Common myeloid progenitor, CD34-positive (primary cell): ENCODE measurements at regions not wholly inside any gene's neighbourhood (a gene's known extent, or its start where the extent isn't known, plus 50 kb on each side); places are given as distances from the start of the nearest gene placed in this dataset.

Experiments used
- CTCF ChIA-PET: fragments of 350-600 bp; sonication (Branson Sonifier 250); formaldehyde crosslinking; loops from one replicate; lab custom pipeline; 2021; ENCODE audit warnings: antibody characterized with exemption; lab: Charles Lee
- POLR2A ChIA-PET: fragments of 350-600 bp; sonication (Branson Sonifier 250); formaldehyde crosslinking; loops from one replicate; lab custom pipeline; 2021; ENCODE audit warnings: antibody characterized with exemption; lab: Charles Lee
- DNase-seq, 3 donors: peaks; one replicate each; pipeline versions ENCODE4 v3.0.0 to v3.0.0-alpha.2; 2013
- H3K27ac ChIP-seq, 2 experiments: 1 replicate in 1 of 2; 2 replicates in 1 of 2; pipeline ENCODE4 v1.7.0; 2013; ENCODE audit warnings: inconsistent platforms in 2 of 2, low read length in 2 of 2, mild to moderate bottlenecking in 2 of 2, low read depth in 1 of 2, moderate library complexity in 1 of 2; ENCODE audit not compliant: severe bottlenecking in 2 of 2, insufficient read depth in 1 of 2, poor library complexity in 1 of 2
- H3K27me3 ChIP-seq, 5 experiments: replicated peaks in 2 of 5; 1 replicate in 3 of 5; 2 replicates in 2 of 5; pipeline versions ENCODE4 v1.6.1 to v1.7.0; 2013; ENCODE audit warnings: low read length in 4 of 5, mild to moderate bottlenecking in 2 of 5, moderate library complexity in 2 of 5, inconsistent platforms in 1 of 5; ENCODE audit not compliant: insufficient read depth in 5 of 5, control insufficient read depth in 4 of 5
- H3K36me3 ChIP-seq, 4 experiments: 1 replicate in 2 of 4; 2 replicates in 2 of 4; pipeline versions ENCODE4 v1.6.1 to v1.7.0; 2013; ENCODE audit warnings: low read length in 3 of 4, control low read depth in 1 of 4, mild to moderate bottlenecking in 1 of 4; ENCODE audit not compliant: control insufficient read depth in 4 of 4, insufficient read depth in 4 of 4
- H3K4me1 ChIP-seq, 4 experiments: 1 replicate in 3 of 4; 2 replicates in 1 of 4; pipeline versions ENCODE4 v1.6.1 to v1.7.1; 2013; ENCODE audit warnings: low read length in 3 of 4, mild to moderate bottlenecking in 3 of 4, control low read depth in 1 of 4, inconsistent platforms in 1 of 4, moderate library complexity in 1 of 4; ENCODE audit not compliant: control insufficient read depth in 4 of 4, insufficient read depth in 4 of 4; ENCODE audit errors: control extremely low read depth in 1 of 4
- H3K4me3 ChIP-seq, 7 experiments: 1 replicate in 4 of 7; 2 replicates in 3 of 7; pipeline versions ENCODE4 v1.5.1 to v1.7.0; 2013; ENCODE audit warnings: mild to moderate bottlenecking in 7 of 7, low read length in 6 of 7, moderate library complexity in 6 of 7, inconsistent platforms in 2 of 7, low read depth in 2 of 7, control low read depth in 1 of 7; ENCODE audit not compliant: insufficient read depth in 4 of 7, control insufficient read depth in 1 of 7; ENCODE audit errors: extremely low read depth in 1 of 7
- H3K9me3 ChIP-seq, 5 experiments: 1 replicate in 4 of 5; 2 replicates in 1 of 5; pipeline versions ENCODE4 v1.6.1 to v1.7.1; 2013; ENCODE audit warnings: low read length in 4 of 5, mild to moderate bottlenecking in 2 of 5, inconsistent platforms in 1 of 5, low read depth in 1 of 5, moderate library complexity in 1 of 5; ENCODE audit not compliant: control insufficient read depth in 4 of 5, insufficient read depth in 2 of 5; ENCODE audit errors: control extremely low read depth in 1 of 5
- WGBS: methylation state at CpG from one replicate; pipeline ENCODE4 v1.1.5; 2013; ENCODE audit not compliant: insufficient coverage; 5-methylcytosine and 5-hydroxymethylcytosine counted together

DNA sequence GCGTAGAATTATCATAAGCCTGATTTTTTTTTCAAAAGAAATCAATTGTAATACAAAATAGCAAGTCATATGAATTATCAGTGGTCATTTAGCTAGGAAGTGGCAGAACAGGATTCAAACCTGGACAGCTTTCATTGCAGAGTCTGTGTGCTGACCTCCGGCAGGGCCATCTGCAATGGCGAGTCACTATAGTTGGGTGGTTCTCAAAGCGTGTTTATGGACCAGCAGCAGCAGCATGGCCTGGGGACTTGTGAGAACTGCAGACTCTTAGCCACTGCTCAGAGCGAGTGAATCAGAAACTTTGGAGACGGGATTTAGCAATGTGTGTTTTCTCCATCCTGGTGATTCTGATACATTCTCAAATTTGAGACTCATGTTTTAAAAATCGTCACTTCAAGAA is 202.3 kb upstream of the SUCLG2 start:
- 98% methylated on average over 6 of the region's 7 CpGs for WGBS
- Histone ChIP-seq H3K4me3 (no peak overlapping the region), H3K36me3 (no peaks in the 10 kb centered on the region), H3K9me3 (no peaks in the 10 kb centered on the region), H3K27ac (no peak overlapping the region), H3K4me1 (no peaks in the 10 kb centered on the region), H3K27me3 (no peaks in the 10 kb centered on the region)
- POLR2A ChIA-PET, result no interaction called here
- DNase-seq, result no peak
- CTCF ChIA-PET, result no interaction called here

- Histone ChIP-seq H3K27me3 (no peaks in the 10 kb centered on the region), H3K9me3 (no peaks in the 10 kb centered on the region), H3K4me3 (no peak overlapping the region), H3K4me1 (no peaks in the 10 kb centered on the region), H3K36me3 (no peaks in the 10 kb centered on the region), H3K27ac (no peak overlapping the region)
- DNase-seq, result no peak
- CTCF ChIA-PET, result no interaction called here
- POLR2A ChIA-PET, result no interaction called here
- no CpG with 5 or more reads among the region's 1 CpG for WGBS
Observed at GRCh38 chr3:67854663-67855062, 200.3 kb upstream of the SUCLG2 start.

GRCh38 chr3:67853520-67853919 is 199.1 kb upstream of the SUCLG2 start:
- Histone ChIP-seq H3K27me3 (no peaks in the 10 kb centered on the region), H3K27ac (no peak overlapping the region), H3K4me1 (no peaks in the 10 kb centered on the region), H3K4me3 (no peak overlapping the region), H3K9me3 (no peaks in the 10 kb centered on the region), H3K36me3 (no peaks in the 10 kb centered on the region)
- ChIA-PET CTCF (no interaction called here), POLR2A (no interaction called here)
- no peak for DNase-seq
- 100% methylated on average over 1 of the region's 2 CpGs for WGBS

GRCh38 chr3:67848299-67848698 is 193.9 kb upstream of the SUCLG2 start:
- 93% methylated on average over 2 of the region's 3 CpGs for WGBS
- Histone ChIP-seq H3K4me3 (no peak overlapping the region), H3K27me3 (peaks cover 0 to 1% (median 0%) of the 10 kb centered on the region in 5 experiments), H3K27ac (no peak overlapping the region), H3K4me1 (no peaks in the 10 kb centered on the region), H3K36me3 (no peaks in the 10 kb centered on the region), H3K9me3 (peaks cover 0 to 2% (median 0%) of the 10 kb centered on the region in 5 experiments)
- POLR2A ChIA-PET, result no interaction called here
- CTCF ChIA-PET, result no interaction called here
- DNase-seq, result no peak

DNA sequence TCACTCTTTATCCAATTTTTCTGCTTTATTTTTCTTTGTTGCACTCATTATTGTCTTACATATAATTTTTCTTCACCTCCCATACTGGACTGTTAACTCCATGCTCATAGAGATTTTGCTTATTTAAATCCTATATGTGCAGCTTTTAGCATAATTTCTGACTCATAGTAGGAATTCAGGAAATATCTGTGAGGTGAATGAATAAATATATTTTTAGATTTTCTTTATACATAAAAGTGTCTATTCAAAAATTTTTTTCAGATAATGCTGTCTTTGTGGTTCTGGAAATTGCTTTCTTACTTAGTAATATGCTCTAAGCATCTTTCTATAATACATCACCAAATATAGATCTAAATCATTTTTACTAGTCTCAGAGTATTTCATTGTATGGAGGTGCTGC is 191.8 kb upstream of the SUCLG2 start:
- DNase-seq, result no peak
- CTCF ChIA-PET, result no interaction called here
- Histone ChIP-seq H3K9me3 (peaks cover 0 to 2% (median 0%) of the 10 kb centered on the region in 5 experiments), H3K27me3 (peaks cover 0 to 2% (median 0%) of the 10 kb centered on the region in 5 experiments), H3K36me3 (no peaks in the 10 kb centered on the region), H3K4me1 (no peaks in the 10 kb centered on the region), H3K4me3 (no peak overlapping the region), H3K27ac (no peak overlapping the region)
- POLR2A ChIA-PET, result no interaction called here

DNA sequence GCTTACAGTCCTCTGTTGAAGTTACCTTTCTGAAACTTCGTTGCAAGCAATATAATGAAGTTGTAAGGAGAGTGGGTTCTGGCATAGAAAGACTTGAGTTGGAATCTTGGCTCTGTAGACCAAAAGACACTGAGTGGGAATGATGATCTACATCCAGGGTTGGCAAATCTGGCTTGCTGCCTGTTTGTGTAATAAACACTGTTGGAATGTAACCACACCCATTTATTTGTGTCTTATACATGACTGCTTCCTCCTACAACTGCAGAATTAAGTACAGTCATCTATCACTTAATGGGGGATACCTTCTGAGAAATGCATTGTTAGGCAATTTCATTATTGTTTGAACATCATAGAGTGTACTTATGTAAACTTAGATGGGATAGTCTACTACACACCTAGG is 178.4 kb upstream of the SUCLG2 start:
- no peak for DNase-seq
- 100% methylated on average over 1 of the region's 1 CpG for WGBS
- H3K4me3 ChIP-seq, result no peak overlapping the region
- H3K9me3 ChIP-seq, result no peaks in the 10 kb centered on the region
- no peaks in the 10 kb centered on the region for H3K4me1 ChIP-seq
- ChIA-PET POLR2A (no interaction called here), CTCF (no interaction called here)
- no peaks in the 10 kb centered on the region for H3K36me3 ChIP-seq
- H3K27ac ChIP-seq, result no peak overlapping the region
- H3K27me3 ChIP-seq, result no peaks in the 10 kb centered on the region

- Histone ChIP-seq H3K27ac (no peak overlapping the region), H3K36me3 (no peaks in the 10 kb centered on the region), H3K4me3 (no peak overlapping the region), H3K4me1 (no peaks in the 10 kb centered on the region), H3K9me3 (peaks cover 0 to 1% (median 0%) of the 10 kb centered on the region in 5 experiments), H3K27me3 (no peaks in the 10 kb centered on the region)
- ChIA-PET POLR2A (no interaction called here), CTCF (no interaction called here)
- DNase-seq, result no peak
- 87% methylated on average over 3 of the region's 3 CpGs for WGBS
Observed at GRCh38 chr3:67831262-67831661, 176.8 kb upstream of the SUCLG2 start.
